ENCODE measurements at regions not wholly inside any gene's neighbourhood (a gene's known extent, or its start where the extent isn't known, plus 50 kb on each side); places are given as distances from the start of the nearest gene placed in this dataset.
"Not testable (repeated sequence)": the region's sequence is repeated elsewhere in the genome, so short reads cannot be mapped to it uniquely, and the experiment has no call there.

DNA sequence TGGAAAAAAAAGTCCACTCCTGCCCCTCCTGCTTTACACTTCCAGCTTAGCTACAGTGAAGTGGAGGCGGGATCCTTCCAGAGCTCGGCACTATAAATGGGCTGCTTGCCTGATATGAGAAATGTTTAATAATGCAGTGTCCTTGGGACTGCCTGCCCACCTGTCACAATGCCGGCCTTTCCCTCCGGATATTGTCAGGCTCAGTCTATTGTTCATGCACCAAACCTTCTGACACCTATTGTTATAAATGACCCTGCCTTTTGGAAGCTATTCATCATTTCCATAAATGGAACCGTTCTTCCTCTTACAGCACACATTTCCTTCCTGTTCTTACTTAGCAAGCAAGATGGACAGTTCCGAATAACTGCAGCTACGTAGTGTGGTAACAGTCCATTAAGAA, 146.3 kb downstream of the DMAC1 start:
- intact Hi-C loops (cut with DNase I, micrococcal nuclease): no loop called here
- ATAC-seq (no peak), DNase-seq (no peak)
- no peaks in the 10 kb centered on the region for H3K36me3 ChIP-seq (ENCODE audit: low read depth)
- no peak overlapping the region for H3K4me3 ChIP-seq
- TF ChIP-seq, protein P1, sequence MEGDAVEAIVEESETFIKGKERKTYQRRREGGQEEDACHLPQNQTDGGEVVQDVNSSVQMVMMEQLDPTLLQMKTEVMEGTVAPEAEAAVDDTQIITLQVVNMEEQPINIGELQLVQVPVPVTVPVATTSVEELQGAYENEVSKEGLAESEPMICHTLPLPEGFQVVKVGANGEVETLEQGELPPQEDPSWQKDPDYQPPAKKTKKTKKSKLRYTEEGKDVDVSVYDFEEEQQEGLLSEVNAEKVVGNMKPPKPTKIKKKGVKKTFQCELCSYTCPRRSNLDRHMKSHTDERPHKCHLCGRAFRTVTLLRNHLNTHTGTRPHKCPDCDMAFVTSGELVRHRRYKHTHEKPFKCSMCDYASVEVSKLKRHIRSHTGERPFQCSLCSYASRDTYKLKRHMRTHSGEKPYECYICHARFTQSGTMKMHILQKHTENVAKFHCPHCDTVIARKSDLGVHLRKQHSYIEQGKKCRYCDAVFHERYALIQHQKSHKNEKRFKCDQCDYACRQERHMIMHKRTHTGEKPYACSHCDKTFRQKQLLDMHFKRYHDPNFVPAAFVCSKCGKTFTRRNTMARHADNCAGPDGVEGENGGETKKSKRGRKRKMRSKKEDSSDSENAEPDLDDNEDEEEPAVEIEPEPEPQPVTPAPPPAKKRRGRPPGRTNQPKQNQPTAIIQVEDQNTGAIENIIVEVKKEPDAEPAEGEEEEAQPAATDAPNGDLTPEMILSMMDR (IDR thresholded peaks at IDR 0.05): no peak
- H3K4me1 ChIP-seq (ENCODE audit: low read depth): no peaks in the 10 kb centered on the region
- H3K9me3 ChIP-seq: no peaks in the 10 kb centered on the region

DNA sequence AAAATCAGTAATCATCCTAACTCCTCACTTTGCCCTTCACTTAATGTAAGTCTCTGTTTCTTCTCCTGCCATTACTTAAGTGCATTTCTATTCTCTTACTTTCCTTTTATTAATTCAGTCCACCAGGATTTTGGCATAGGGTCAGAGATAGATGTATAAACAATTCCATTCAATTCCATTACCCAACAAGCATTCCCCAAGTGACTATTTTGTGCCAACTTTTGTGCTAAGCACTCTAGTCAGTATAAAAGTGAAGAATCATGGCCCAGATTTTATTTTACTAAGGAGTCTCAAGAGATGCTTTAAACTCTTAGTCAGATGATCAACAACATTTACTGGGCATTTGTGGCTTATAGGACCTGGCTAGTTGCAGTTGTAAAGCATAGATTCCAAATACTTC, 159.3 kb downstream of the DMAC1 start:
- DNase-seq: no peak
- no peaks in the 10 kb centered on the region for H3K36me3 ChIP-seq (ENCODE audit: low read depth)
- TF ChIP-seq, protein P1 (IDR thresholded peaks at IDR 0.05): no peak
- no peak for ATAC-seq
- H3K9me3 ChIP-seq: no peaks in the 10 kb centered on the region
- intact Hi-C loops (cut with DNase I, micrococcal nuclease): no loop called here
- H3K4me3 ChIP-seq: no peak overlapping the region
- H3K4me1 ChIP-seq (ENCODE audit: low read depth): no peaks in the 10 kb centered on the region

DNA sequence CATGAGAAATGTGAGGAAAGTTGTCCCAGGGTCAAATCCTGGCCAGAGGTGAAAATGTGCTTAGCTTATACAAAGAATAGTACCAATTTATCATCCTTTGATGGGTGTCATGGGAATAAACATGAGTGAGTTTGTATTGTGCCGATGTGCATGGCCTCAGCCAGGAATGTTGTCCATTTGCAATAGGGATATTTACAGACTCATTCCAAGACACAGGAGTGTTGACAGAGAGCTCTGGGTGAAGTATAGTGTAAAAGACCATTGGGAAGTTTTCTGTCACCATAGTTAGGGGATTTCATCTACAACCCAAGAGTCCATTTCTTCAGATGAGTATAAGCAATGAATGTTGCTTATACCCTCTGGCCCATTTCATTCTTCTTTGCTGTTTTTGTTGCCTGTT, 160.1 kb downstream of the DMAC1 start:
- DNase-seq: no peak
- ATAC-seq: no peak
- TF ChIP-seq, protein P1 (IDR thresholded peaks at IDR 0.05): no peak
- no peak overlapping the region for H3K4me3 ChIP-seq
- intact Hi-C loops (cut with DNase I, micrococcal nuclease): no loop called here
- H3K4me1 ChIP-seq (ENCODE audit: low read depth): no peaks in the 10 kb centered on the region
- H3K36me3 ChIP-seq (ENCODE audit: low read depth): no peaks in the 10 kb centered on the region
- no peaks in the 10 kb centered on the region for H3K9me3 ChIP-seq

DNA sequence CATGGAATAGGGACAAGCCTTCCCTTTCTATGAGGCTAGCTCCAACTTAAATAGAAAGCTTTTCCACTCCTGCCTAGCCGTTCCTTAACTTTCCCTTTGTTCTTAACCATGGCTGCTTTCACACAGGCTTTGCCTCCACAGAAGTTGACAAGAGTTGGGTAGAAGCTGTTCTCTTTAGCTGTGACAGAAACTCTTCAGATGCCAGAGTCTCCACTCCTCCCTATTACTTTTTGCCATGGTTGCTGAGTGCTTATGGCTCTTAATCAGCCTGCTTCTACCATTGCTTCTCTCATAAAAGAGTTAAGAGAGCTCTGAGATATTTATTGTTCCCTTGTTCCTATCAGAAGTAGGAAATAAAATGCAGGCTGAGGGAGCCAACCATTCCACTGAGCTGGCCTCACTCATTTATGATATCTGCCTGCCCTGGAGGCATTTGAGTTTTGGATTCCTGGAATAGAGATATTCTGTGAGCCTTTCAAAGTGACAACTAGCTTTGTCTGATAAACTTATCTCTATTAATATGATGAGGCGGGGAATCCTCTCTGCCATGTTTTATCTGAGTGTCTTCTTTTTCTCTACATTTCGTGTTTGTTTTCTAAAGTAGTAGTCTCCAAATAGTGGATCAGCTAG, 162.6 kb downstream of the DMAC1 start:
- TF ChIP-seq, protein P1 (IDR thresholded peaks at IDR 0.05): no peak
- no peak for DNase-seq
- no peaks in the 10 kb centered on the region for H3K9me3 ChIP-seq
- ATAC-seq: no peak
- H3K36me3 ChIP-seq (ENCODE audit: low read depth): no peaks in the 10 kb centered on the region
- intact Hi-C loops (cut with DNase I, micrococcal nuclease): no loop called here
- H3K4me1 ChIP-seq (ENCODE audit: low read depth): no peaks in the 10 kb centered on the region
- no peak overlapping the region for H3K4me3 ChIP-seq

DNA sequence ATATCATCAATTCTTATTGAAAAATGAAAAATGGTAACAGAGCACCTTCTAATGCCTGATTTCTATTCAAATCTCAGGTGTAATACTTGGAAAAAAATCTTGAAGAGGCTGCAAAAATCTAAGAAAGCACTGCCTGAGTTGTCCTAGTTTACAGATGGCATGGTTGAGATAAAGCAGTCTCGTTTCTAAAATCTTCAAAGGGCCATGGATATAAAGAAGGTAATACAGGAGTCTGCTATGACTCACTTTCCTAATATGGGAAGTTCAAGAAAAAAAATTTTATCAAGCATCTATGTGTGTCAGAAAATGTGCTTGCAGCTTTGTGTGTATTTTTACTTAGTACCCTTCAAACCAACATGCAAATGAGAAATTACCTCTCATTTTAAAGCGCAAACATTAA, 163.3 kb downstream of the DMAC1 start:
- TF ChIP-seq, protein P1 (IDR thresholded peaks at IDR 0.05): no peak
- no peaks in the 10 kb centered on the region for H3K9me3 ChIP-seq
- DNase-seq (no peak), ATAC-seq (no peak)
- no peak overlapping the region for H3K4me3 ChIP-seq
- no peaks in the 10 kb centered on the region for H3K36me3 ChIP-seq (ENCODE audit: low read depth)
- intact Hi-C loops (cut with DNase I, micrococcal nuclease): no loop called here
- no peaks in the 10 kb centered on the region for H3K4me1 ChIP-seq (ENCODE audit: low read depth)

DNA sequence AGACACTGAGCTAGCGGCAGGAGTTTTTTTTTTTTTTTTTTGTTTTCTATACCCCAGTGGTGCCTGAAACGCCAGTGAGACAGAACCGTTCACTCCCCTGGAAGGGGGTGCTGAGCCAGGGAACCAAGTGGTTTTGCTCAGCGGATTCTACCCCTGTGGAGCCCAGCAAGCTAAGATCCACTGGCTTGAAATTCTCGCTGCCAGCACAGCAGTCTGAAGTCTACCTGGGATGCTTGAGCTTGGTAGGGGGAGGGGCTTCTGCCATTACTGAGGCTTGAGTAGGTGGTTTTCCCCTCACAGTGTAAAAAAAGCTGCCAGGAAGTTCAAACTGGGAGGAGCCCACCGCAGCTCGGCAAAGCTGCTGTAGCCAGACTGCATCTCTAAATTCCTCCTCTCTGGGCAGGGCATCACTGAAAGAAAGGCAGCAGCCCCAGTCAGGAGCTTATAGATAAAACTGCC, 173.0 kb downstream of the DMAC1 start:
- DNase-seq; H3K36me3 ChIP-seq (ENCODE audit: low read depth); H3K9me3 ChIP-seq; intact Hi-C loops (cut with DNase I, micrococcal nuclease); H3K4me1 ChIP-seq (ENCODE audit: low read depth); ATAC-seq; H3K4me3 ChIP-seq: not testable (repeated sequence)

All from mucosa of descending colon (tissue), 3 donors.